HepG2 (cell line): ENCODE measurements at regions not wholly inside any gene's neighbourhood (a gene's known extent, or its start where the extent isn't known, plus 50 kb on each side); places are given as distances from the start of the nearest gene placed in this dataset.

Experiments
- ATAC-seq: fragments of 200-7000 bp; cut with Tn5 transposase; 3 replicates; pipeline ENCODE4 v1.9.1; 2020; ENCODE audit warnings: mild to moderate bottlenecking, moderate library complexity
- BruUV-seq: library from RNA; stranded (reverse); fragments of 400-500 nt; replicated peaks from 2 replicates; lab custom pipeline; 2021; lab: Mats Ljungman, UMichigan
- CTCF ChIA-PET: fragments of 300-600 bp; formaldehyde crosslinking; extraction: SDS; loops from one replicate; lab custom pipeline; 2021; ENCODE audit warnings: low total read pairs, inconsistent platforms, low intra/inter-chr PET ratio; lab: Yijun Ruan, JAX
- POLR2A ChIA-PET: fragments of 350-600 bp; sonication (Branson Sonifier 250); formaldehyde crosslinking; loops from one replicate; lab custom pipeline; 2020; ENCODE audit warnings: antibody characterized with exemption, inconsistent platforms; lab: Yijun Ruan, JAX
- DNase-seq: peaks from one replicate; pipeline ENCODE4 v3.0.0-alpha.2; 2015; ENCODE audit warnings: low spot score
- FAIRE-seq: peaks from 3 replicates; lab custom pipeline; 2011; peaks lifted over from hg19 to GRCh38; lab: Jason Lieb, UNC
- H2AFZ ChIP-seq: one replicate; pipeline ENCODE4 v1.6.1; 2011; ENCODE audit warnings: low read length, inconsistent platforms
- H3K27ac ChIP-seq: fragments of 300-600 bp; 3 replicates; pipeline ENCODE4 v1.8.0; 2011; ENCODE audit warnings: mixed run types, mild to moderate bottlenecking, mixed read lengths, low read length, inconsistent platforms; ENCODE audit not compliant: insufficient read depth; ENCODE audit errors: extremely low read length
- H3K27me3 ChIP-seq, 2 experiments: fragments of 200-600 bp in 1 of 2; 2 replicates in 1 of 2; 3 replicates in 1 of 2; pipeline versions ENCODE4 v1.6.0 to v1.8.0; 2011; ENCODE audit warnings: low read length in 2 of 2, mild to moderate bottlenecking in 2 of 2, moderate library complexity in 2 of 2, inconsistent platforms in 1 of 2; ENCODE audit not compliant: insufficient read depth in 2 of 2, control insufficient read depth in 1 of 2
- H3K36me3 ChIP-seq, 2 experiments: fragments of 200-600 bp in 1 of 2; replicated peaks in 1 of 2; 2 replicates in 1 of 2; 3 replicates in 1 of 2; pipeline versions ENCODE4 v1.5.1 to v1.8.0; 2011; ENCODE audit warnings: low read length in 2 of 2, inconsistent platforms in 1 of 2; ENCODE audit not compliant: insufficient read depth in 2 of 2, control insufficient read depth in 1 of 2
- H3K4me1 ChIP-seq: 2 replicates; pipeline ENCODE4 v1.5.1; 2012; ENCODE audit warnings: low read length, inconsistent platforms; ENCODE audit not compliant: insufficient read depth
- H3K4me2 ChIP-seq: 2 replicates; pipeline ENCODE4 v1.6.0; 2011; ENCODE audit warnings: low read depth, low read length, inconsistent platforms
- H3K4me3 ChIP-seq, 3 experiments: fragments of 200-600 bp in 1 of 3; sonication (generic), shearing (Covaris generic) in 1 of 3; replicated peaks in 1 of 3; 2 replicates each; pipeline ENCODE4 v1.5.1; 2011 to 2016; ENCODE audit warnings: low read length in 3 of 3, inconsistent platforms in 2 of 3, low read depth in 2 of 3, mild to moderate bottlenecking in 2 of 3, control low read depth in 1 of 3, mixed read lengths in 1 of 3; ENCODE audit not compliant: insufficient read depth in 1 of 3
- H3K79me2 ChIP-seq: one replicate; pipeline ENCODE4 v1.6.1; 2011; ENCODE audit warnings: low read length, inconsistent platforms; ENCODE audit not compliant: insufficient read depth
- H3K9ac ChIP-seq: 2 replicates; pipeline ENCODE4 v1.6.0; 2011; ENCODE audit warnings: mild to moderate bottlenecking, low read depth, low read length, inconsistent platforms; ENCODE audit not compliant: insufficient read depth
- H3K9me3 ChIP-seq: 2 replicates; pipeline ENCODE4 v1.5.1; 2012; ENCODE audit warnings: mild to moderate bottlenecking, low read length
- H4K20me1 ChIP-seq: 2 replicates; pipeline ENCODE4 v1.6.0; 2011; ENCODE audit warnings: inconsistent platforms, mild to moderate bottlenecking, low read length, moderate library complexity; ENCODE audit not compliant: insufficient read depth
- BHLHE40 ChIP-seq: IDR thresholded peaks from 2 replicates; pipeline ENCODE4 v1.6.1; 2011; ENCODE audit warnings: low read length, improper control_type of control experiment
- CHD2 ChIP-seq: IDR thresholded peaks from 2 replicates; pipeline ENCODE4 v1.6.1; 2011; ENCODE audit warnings: low read depth, low read length, improper control_type of control experiment
- FOXA1 ChIP-seq, 2 experiments: fragments of 450-650 bp in 1 of 2; sonication (generic) in 1 of 2; formaldehyde crosslinking in 1 of 2; IDR thresholded peaks; 2 replicates each; pipeline versions ENCODE4 v1.4.0 to v1.6.1; 2016 to 2020; ENCODE audit warnings: missing genetic modification reagents in 1 of 2
- GPBP1L1 ChIP-seq: sonication (generic); formaldehyde crosslinking; IDR thresholded peaks from 2 replicates; pipeline ENCODE4 v1.5.0; 2020; ENCODE audit warnings: mild to moderate bottlenecking, missing genetic modification reagents
- JUN ChIP-seq: sonication (generic); formaldehyde crosslinking; IDR thresholded peaks from 2 replicates; pipeline ENCODE4 v1.4.0; 2020; ENCODE audit warnings: mild to moderate bottlenecking, missing genetic modification reagents
- KAT8 ChIP-seq: IDR thresholded peaks from 2 replicates; pipeline ENCODE4 v1.6.1; 2016; ENCODE audit warnings: missing genetic modification reagents, missing compliant biosample characterization
- MYNN ChIP-seq: sonication (generic); formaldehyde crosslinking; IDR thresholded peaks from 2 replicates; pipeline ENCODE4 v1.4.0; 2020; ENCODE audit warnings: mild to moderate bottlenecking, low read depth, missing genetic modification reagents
- SNAI1 ChIP-seq: sonication (generic); formaldehyde crosslinking; IDR thresholded peaks from 2 replicates; pipeline ENCODE4 v1.5.0; 2020; ENCODE audit warnings: mild to moderate bottlenecking, missing genetic modification reagents, borderline replicate concordance
- SP140L ChIP-seq: sonication (generic); formaldehyde crosslinking; IDR thresholded peaks from 2 replicates; pipeline ENCODE4 v1.4.0; 2020; ENCODE audit warnings: missing genetic modification reagents, borderline replicate concordance
- ZBTB4 ChIP-seq: sonication (generic); formaldehyde crosslinking; IDR thresholded peaks from 2 replicates; pipeline ENCODE4 v1.4.0; 2020; ENCODE audit warnings: missing genetic modification reagents, mild to moderate bottlenecking, borderline replicate concordance
- ZNF672 ChIP-seq: sonication (generic); formaldehyde crosslinking; IDR thresholded peaks from 2 replicates; pipeline ENCODE4 v1.8.1; 2022; ENCODE audit warnings: missing genetic modification reagents
- WGBS: methylation state at CpG from one replicate; pipeline ENCODE4 v1.1.6; 2017; ENCODE audit warnings: low lambda C conversion rate; 5-methylcytosine and 5-hydroxymethylcytosine counted together
- in situ Hi-C: cut with HindIII; loops from 2 replicates; pipeline ENCODE4 v1.10.0; 2017; ENCODE audit warnings: low pct_unique_long_range_greater_than_20kb; ENCODE audit not compliant: extremely low pct_ligation_motif_present
- intact Hi-C: fragments of 100-400 bp; cut with micrococcal nuclease; formaldehyde crosslinking; loops from one replicate; pipeline ENCODE4 v1.10.0; 2022; ENCODE audit not compliant: unreplicated experiment

GRCh38 chr18:22322243-22322691 lies 95.4 kb downstream of the CTAGE1 start (continued):
- TF ChIP-seq ZBTB4 (CRISPR knock-in tag): no peak
- no peak for TF ChIP-seq GPBP1L1 (CRISPR knock-in tag)
- no peak for TF ChIP-seq BHLHE40
- no peak for TF ChIP-seq ZNF672 (CRISPR knock-in tag)
- no peak for TF ChIP-seq SNAI1 (CRISPR knock-in tag)
- no peak for TF ChIP-seq MYNN

- Histone ChIP-seq H3K4me3 (no peak overlapping the region), H3K36me3 (no peaks in the 10 kb centered on the region), H3K4me1 (no peaks in the 10 kb centered on the region), H2AFZ (no peak overlapping the region), H3K27me3 (no peaks in the 10 kb centered on the region; a peak in 2 of 5 replicates), H3K79me2 (no peaks in the 10 kb centered on the region), H3K9me3 (no peaks in the 10 kb centered on the region), H4K20me1 (no peaks in the 10 kb centered on the region), H3K27ac (no peak overlapping the region), H3K4me2 (no peak overlapping the region), H3K9ac (no peak overlapping the region)
- WGBS: 33% methylated on average over 3 of the region's 3 CpGs
- intact Hi-C loops: no loop called here
- no peak for ATAC-seq
- no peak for FAIRE-seq
- no peak for DNase-seq
- POLR2A ChIA-PET: no interaction called here
- in situ Hi-C loops: no loop called here
- no TSS peak for BruUV-seq
- CTCF ChIA-PET: no interaction called here
- TF ChIP-seq FOXA1 (IDR thresholded peaks at IDR 0.05) (no peak), FOXA1 (CRISPR knock-in tag; IDR thresholded peaks at IDR 0.05) (no peak), SP140L (CRISPR knock-in tag) (no peak), JUN (CRISPR knock-in tag) (no peak), CHD2 (no peak), KAT8 (CRISPR knock-in tag) (no peak)
These were observed 96.9 kb downstream of the CTAGE1 start for GRCh38 chr18:22320771-22321170.
